ENCODE measurements at regions not wholly inside any gene's neighbourhood (a gene's known extent, or its start where the extent isn't known, plus 50 kb on each side); places are given as distances from the start of the nearest gene placed in this dataset.

- H3K4ac ChIP-seq (ENCODE audit: low read length): no peak overlapping the region
- H2BK5ac ChIP-seq (ENCODE audit: low read length): no peak overlapping the region
- no peaks in the 10 kb centered on the region for H3K79me1 ChIP-seq (ENCODE audit: low read depth, low read length)
- no peak overlapping the region for H4K8ac ChIP-seq (ENCODE audit: low read depth, low read length)
- H2AFZ ChIP-seq (ENCODE audit: low read length): no peak overlapping the region
- peaks cover 0 to 4% (median 0%) of the 10 kb centered on the region in 3 experiments for H3K27me3 ChIP-seq (ENCODE audit: control insufficient read depth in 3 of 3, insufficient read depth in 3 of 3, low read depth in 1 of 3, low read length in 3 of 3)
- no peak overlapping the region for H3K18ac ChIP-seq (ENCODE audit: low read length)
- no peak overlapping the region for H2AK5ac ChIP-seq (ENCODE audit: low read depth, low read length)
- H3K4me1 ChIP-seq (ENCODE audit: control insufficient read depth in 2 of 2, insufficient read depth in 1 of 2, low read depth in 1 of 2, low read length in 2 of 2): peaks cover 0 to 7% of the 10 kb centered on the region in 2 donors
- H3K36me3 ChIP-seq (replicated peaks in 1 of 2; ENCODE audit: control insufficient read depth in 2 of 2, insufficient read depth in 2 of 2, low read length in 2 of 2): no peaks in the 10 kb centered on the region
- H3K14ac ChIP-seq (ENCODE audit: low read length): no peak overlapping the region
- no peak overlapping the region for H2BK15ac ChIP-seq (ENCODE audit: low read length)
- no peak overlapping the region for H2BK120ac ChIP-seq (ENCODE audit: low read depth, low read length)
- H4K91ac ChIP-seq (ENCODE audit: low read depth, low read length, poor library complexity): no peak overlapping the region
- DNase-seq (ENCODE audit: low spot score): no peak
- H3K9ac ChIP-seq (ENCODE audit: low read depth, low read length, poor library complexity): no peak overlapping the region
- H3K4me3 ChIP-seq (ENCODE audit: low read length in 2 of 2): no peak overlapping the region
- H3K4me2 ChIP-seq (ENCODE audit: insufficient read depth, low read length, poor library complexity, severe bottlenecking): no peak overlapping the region
- no peak overlapping the region for H3K27ac ChIP-seq (replicated peaks; ENCODE audit: low read length)
- WGBS, 2 donors (ENCODE audit: extremely low coverage in 2 of 2, insufficient read length in 2 of 2, insufficient replicate concordance in 1 of 2): no CpG with 5 or more reads among the region's 4 CpGs
- H3K9me3 ChIP-seq (replicated peaks in 1 of 2; ENCODE audit: control insufficient read depth in 2 of 2, insufficient read depth in 1 of 2, low read depth in 1 of 2, low read length in 2 of 2): no peaks in the 10 kb centered on the region
- no peak overlapping the region for H2BK12ac ChIP-seq (ENCODE audit: low read length)
- H3K23ac ChIP-seq (ENCODE audit: low read depth, low read length, poor library complexity): no peak overlapping the region
Measured at GRCh38 chr5:169439362-169439761, 138.4 kb upstream of the SLIT3 start.

- DNase-seq (ENCODE audit: low spot score): no peak
Measured at GRCh38 chr5:169435506-169436229, 134.7 kb upstream of the SLIT3 start.

GRCh38 chr5:169433221-169433651 is 132.3 kb upstream of the SLIT3 start:
- Histone ChIP-seq H3K9me3 (replicated peaks in 1 of 2; ENCODE audit: control insufficient read depth in 2 of 2, insufficient read depth in 1 of 2, low read depth in 1 of 2, low read length in 2 of 2) (no peaks in the 10 kb centered on the region), H2BK120ac (ENCODE audit: low read depth, low read length) (no peak overlapping the region), H2BK5ac (ENCODE audit: low read length) (no peak overlapping the region), H4K91ac (ENCODE audit: low read depth, low read length, poor library complexity) (no peak overlapping the region), H3K36me3 (replicated peaks in 1 of 2; ENCODE audit: control insufficient read depth in 2 of 2, insufficient read depth in 2 of 2, low read length in 2 of 2) (no peaks in the 10 kb centered on the region), H3K4me1 (ENCODE audit: control insufficient read depth in 2 of 2, insufficient read depth in 1 of 2, low read depth in 1 of 2, low read length in 2 of 2) (peaks cover 0 to 11% of the 10 kb centered on the region in 2 donors), H4K8ac (ENCODE audit: low read depth, low read length) (no peak overlapping the region), H3K18ac (ENCODE audit: low read length) (no peak overlapping the region), H3K14ac (ENCODE audit: low read length) (no peak overlapping the region), H3K9ac (ENCODE audit: low read depth, low read length, poor library complexity) (no peak overlapping the region), H2AK5ac (ENCODE audit: low read depth, low read length) (no peak overlapping the region), H2BK12ac (ENCODE audit: low read length) (no peak overlapping the region), H3K4me3 (ENCODE audit: low read length in 2 of 2) (no peak overlapping the region), H2BK15ac (ENCODE audit: low read length) (no peak overlapping the region), H3K4me2 (ENCODE audit: insufficient read depth, low read length, poor library complexity, severe bottlenecking) (no peak overlapping the region), H3K23ac (ENCODE audit: low read depth, low read length, poor library complexity) (no peak overlapping the region), H3K79me1 (ENCODE audit: low read depth, low read length) (no peaks in the 10 kb centered on the region), H2AFZ (ENCODE audit: low read length) (no peak overlapping the region), H3K27ac (replicated peaks; ENCODE audit: low read length) (no peak overlapping the region), H3K27me3 (ENCODE audit: control insufficient read depth in 3 of 3, insufficient read depth in 3 of 3, low read depth in 1 of 3, low read length in 3 of 3) (no peaks in the 10 kb centered on the region), H3K4ac (ENCODE audit: low read length) (no peak overlapping the region)
- no CpG with 5 or more reads among the region's 5 CpGs for WGBS, 2 donors (ENCODE audit: extremely low coverage in 2 of 2, insufficient read length in 2 of 2, insufficient replicate concordance in 1 of 2)
- no peak for DNase-seq (ENCODE audit: low spot score)

More at GRCh38 chr5:169435506-169436229, 134.7 kb upstream of the SLIT3 start:
- Histone ChIP-seq H2BK15ac (ENCODE audit: low read length) (no peak overlapping the region), H3K9ac (ENCODE audit: low read depth, low read length, poor library complexity) (no peak overlapping the region), H2AK5ac (ENCODE audit: low read depth, low read length) (no peak overlapping the region), H3K27ac (replicated peaks; ENCODE audit: low read length) (no peak overlapping the region), H2BK120ac (ENCODE audit: low read depth, low read length) (no peak overlapping the region), H3K14ac (ENCODE audit: low read length) (no peak overlapping the region), H4K91ac (ENCODE audit: low read depth, low read length, poor library complexity) (no peak overlapping the region), H3K4me1 (ENCODE audit: control insufficient read depth in 2 of 2, insufficient read depth in 1 of 2, low read depth in 1 of 2, low read length in 2 of 2) (peaks cover 0 to 11% of the 10 kb centered on the region in 2 donors), H3K23ac (ENCODE audit: low read depth, low read length, poor library complexity) (no peak overlapping the region), H3K79me1 (ENCODE audit: low read depth, low read length) (no peaks in the 10 kb centered on the region), H3K36me3 (replicated peaks in 1 of 2; ENCODE audit: control insufficient read depth in 2 of 2, insufficient read depth in 2 of 2, low read length in 2 of 2) (no peaks in the 10 kb centered on the region), H3K4me3 (ENCODE audit: low read length in 2 of 2) (no peak overlapping the region), H2BK12ac (ENCODE audit: low read length) (no peak overlapping the region), H3K27me3 (ENCODE audit: control insufficient read depth in 3 of 3, insufficient read depth in 3 of 3, low read depth in 1 of 3, low read length in 3 of 3) (no peaks in the 10 kb centered on the region), H3K4me2 (ENCODE audit: insufficient read depth, low read length, poor library complexity, severe bottlenecking) (no peak overlapping the region), H3K4ac (ENCODE audit: low read length) (no peak overlapping the region), H2AFZ (ENCODE audit: low read length) (no peak overlapping the region), H2BK5ac (ENCODE audit: low read length) (no peak overlapping the region), H3K9me3 (replicated peaks in 1 of 2; ENCODE audit: control insufficient read depth in 2 of 2, insufficient read depth in 1 of 2, low read depth in 1 of 2, low read length in 2 of 2) (no peaks in the 10 kb centered on the region), H3K18ac (ENCODE audit: low read length) (no peak overlapping the region), H4K8ac (ENCODE audit: low read depth, low read length) (no peak overlapping the region)
- no CpG with 5 or more reads among the region's 7 CpGs for WGBS, 2 donors (ENCODE audit: extremely low coverage in 2 of 2, insufficient read length in 2 of 2, insufficient replicate concordance in 1 of 2)

DNA sequence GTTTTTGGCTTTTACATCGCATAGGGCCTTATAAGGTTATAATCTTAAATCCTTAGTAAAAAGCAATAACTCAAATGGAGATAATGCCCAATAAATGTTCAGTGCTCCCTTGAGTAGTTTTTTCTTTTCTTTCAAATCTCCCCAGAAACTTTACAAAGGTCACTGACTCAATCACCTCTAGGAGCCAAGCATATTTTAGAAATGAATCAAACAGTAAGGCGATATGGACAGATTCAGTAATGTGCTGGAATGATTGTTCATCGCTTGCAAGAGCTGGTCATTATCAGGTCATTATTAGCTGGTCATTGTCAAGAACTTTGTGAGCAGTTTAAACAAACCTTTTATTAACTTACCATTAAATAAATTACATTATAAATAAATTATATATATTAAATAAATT is 130.4 kb upstream of the SLIT3 start:
- no peak overlapping the region for H3K9ac ChIP-seq (ENCODE audit: low read depth, low read length, poor library complexity)
- H3K27me3 ChIP-seq (ENCODE audit: control insufficient read depth in 3 of 3, insufficient read depth in 3 of 3, low read depth in 1 of 3, low read length in 3 of 3): no peaks in the 10 kb centered on the region
- no peak for DNase-seq (ENCODE audit: low spot score)
- H2BK5ac ChIP-seq (ENCODE audit: low read length): no peak overlapping the region
- no peak overlapping the region for H2BK120ac ChIP-seq (ENCODE audit: low read depth, low read length)
- no peak overlapping the region for H4K91ac ChIP-seq (ENCODE audit: low read depth, low read length, poor library complexity)
- H3K14ac ChIP-seq (ENCODE audit: low read length): no peak overlapping the region
- WGBS, 2 donors (ENCODE audit: extremely low coverage in 2 of 2, insufficient read length in 2 of 2, insufficient replicate concordance in 1 of 2): no CpG with 5 or more reads among the region's 3 CpGs
- no peak overlapping the region for H3K4me2 ChIP-seq (ENCODE audit: insufficient read depth, low read length, poor library complexity, severe bottlenecking)
- no peak overlapping the region for H3K18ac ChIP-seq (ENCODE audit: low read length)
- H3K36me3 ChIP-seq (replicated peaks in 1 of 2; ENCODE audit: control insufficient read depth in 2 of 2, insufficient read depth in 2 of 2, low read length in 2 of 2): no peaks in the 10 kb centered on the region
- H2BK15ac ChIP-seq (ENCODE audit: low read length): no peak overlapping the region
- H2AK5ac ChIP-seq (ENCODE audit: low read depth, low read length): no peak overlapping the region
- no peak overlapping the region for H3K4me3 ChIP-seq (ENCODE audit: low read length in 2 of 2)
- H3K9me3 ChIP-seq (replicated peaks in 1 of 2; ENCODE audit: control insufficient read depth in 2 of 2, insufficient read depth in 1 of 2, low read depth in 1 of 2, low read length in 2 of 2): no peaks in the 10 kb centered on the region
- H3K4ac ChIP-seq (ENCODE audit: low read length): no peak overlapping the region
- H3K23ac ChIP-seq (ENCODE audit: low read depth, low read length, poor library complexity): no peak overlapping the region
- H4K8ac ChIP-seq (ENCODE audit: low read depth, low read length): no peak overlapping the region
- H2AFZ ChIP-seq (ENCODE audit: low read length): no peak overlapping the region
- H3K79me1 ChIP-seq (ENCODE audit: low read depth, low read length): no peaks in the 10 kb centered on the region
- no peak overlapping the region for H3K27ac ChIP-seq (replicated peaks; ENCODE audit: low read length)
- H2BK12ac ChIP-seq (ENCODE audit: low read length): no peak overlapping the region
- peaks cover 0 to 7% of the 10 kb centered on the region in 2 donors for H3K4me1 ChIP-seq (ENCODE audit: control insufficient read depth in 2 of 2, insufficient read depth in 1 of 2, low read depth in 1 of 2, low read length in 2 of 2)

Measured in neuronal stem cell (in vitro differentiated cells).